HG03571 (cell line): ENCODE measurements at regions not wholly inside any gene's neighbourhood (a gene's known extent, or its start where the extent isn't known, plus 50 kb on each side); places are given as distances from the start of the nearest gene placed in this dataset.
"Not testable (repeated sequence)": the region's sequence is repeated elsewhere in the genome, so short reads cannot be mapped to it uniquely, and the experiment has no call there.

Source experiments
- ATAC-seq: cut with Tn5 transposase; IDR thresholded peaks from one replicate; pipeline ENCODE4 v1.9.1; 2021; ENCODE audit not compliant: unreplicated experiment

DNA sequence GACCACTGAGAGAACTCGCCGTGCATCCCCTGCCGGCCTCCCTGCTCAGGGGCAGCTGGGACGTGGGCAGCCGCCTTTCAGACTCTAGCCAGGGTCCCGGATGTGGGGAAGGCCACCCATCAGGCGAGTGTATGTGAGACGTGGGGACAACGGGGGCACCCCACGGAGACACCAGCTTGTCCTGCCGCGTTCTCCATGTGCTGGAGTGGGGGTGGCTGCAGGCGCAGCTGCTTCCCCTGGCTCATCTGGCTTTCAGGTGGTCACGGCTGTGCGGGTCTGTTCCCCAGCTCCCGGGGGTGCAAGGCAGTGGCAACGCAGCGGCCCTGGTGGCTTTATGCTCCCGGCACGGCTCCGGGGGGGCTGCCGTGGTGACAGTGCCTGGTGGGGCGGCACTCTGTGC is 4427.5 kb upstream of the TPTE start:
- not testable (repeated sequence) for ATAC-seq

DNA sequence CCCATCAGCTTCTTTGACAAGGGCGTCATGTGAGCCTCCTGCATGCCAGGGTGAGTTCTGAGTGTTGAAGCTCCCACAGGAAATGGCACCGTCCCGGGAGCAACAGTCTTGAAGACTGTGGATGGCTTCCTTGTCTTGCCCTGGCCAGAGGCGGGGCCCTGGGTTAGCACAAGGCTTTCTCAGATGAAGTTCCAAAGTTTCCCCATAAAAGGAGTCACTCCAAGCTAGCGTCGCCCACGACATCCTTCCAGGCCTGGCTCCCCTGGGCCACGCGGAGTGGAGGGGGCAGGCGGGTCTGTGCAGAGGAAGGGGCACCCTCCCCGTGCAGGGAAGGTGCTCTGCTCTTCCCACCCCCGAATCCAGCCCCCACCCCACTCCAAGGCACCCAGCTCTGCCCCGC is 4426.1 kb upstream of the TPTE start:
- ATAC-seq, result not testable (repeated sequence)

DNA sequence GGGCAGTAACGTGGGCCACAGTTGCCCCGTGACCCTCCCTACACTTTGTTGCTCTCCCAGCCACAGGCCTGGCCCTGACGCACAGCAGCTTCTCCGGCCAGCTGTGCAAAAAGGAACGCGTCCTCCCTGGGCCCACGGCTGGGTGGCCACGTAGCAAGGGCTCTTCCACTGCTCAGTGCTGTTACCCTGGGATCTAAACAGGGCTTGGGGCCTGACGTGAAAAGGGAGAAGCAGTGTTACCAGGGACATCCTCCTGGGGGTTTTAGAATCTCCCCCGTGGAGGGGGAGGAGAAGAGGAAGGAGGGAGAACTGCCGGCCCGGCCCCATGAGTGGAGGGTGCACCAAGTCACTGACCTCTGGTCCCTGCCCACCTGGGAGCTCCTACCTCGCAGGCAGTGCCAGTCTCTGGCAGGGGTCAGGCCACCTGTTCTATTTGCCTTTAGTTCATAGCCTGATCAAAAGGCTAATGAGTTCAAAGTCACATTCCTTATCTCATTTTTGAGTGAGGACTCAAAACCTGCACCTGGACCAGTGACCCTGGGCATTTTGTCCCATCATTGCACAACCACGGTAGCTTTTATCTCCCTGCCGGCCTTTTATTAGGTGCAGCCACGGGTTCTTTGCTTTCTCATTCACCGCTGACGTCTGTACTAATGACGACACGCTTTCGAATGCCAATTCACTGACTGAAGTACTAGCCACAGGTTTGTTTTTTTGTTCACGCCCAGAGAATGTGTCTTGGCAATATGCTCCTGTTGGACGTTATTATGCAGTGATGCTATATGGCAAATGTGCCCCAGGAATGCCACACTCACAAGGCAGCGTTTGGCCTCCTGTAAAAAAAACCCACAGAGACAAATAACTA is 4424.6 kb upstream of the TPTE start:
- ATAC-seq, result not testable (repeated sequence)

DNA sequence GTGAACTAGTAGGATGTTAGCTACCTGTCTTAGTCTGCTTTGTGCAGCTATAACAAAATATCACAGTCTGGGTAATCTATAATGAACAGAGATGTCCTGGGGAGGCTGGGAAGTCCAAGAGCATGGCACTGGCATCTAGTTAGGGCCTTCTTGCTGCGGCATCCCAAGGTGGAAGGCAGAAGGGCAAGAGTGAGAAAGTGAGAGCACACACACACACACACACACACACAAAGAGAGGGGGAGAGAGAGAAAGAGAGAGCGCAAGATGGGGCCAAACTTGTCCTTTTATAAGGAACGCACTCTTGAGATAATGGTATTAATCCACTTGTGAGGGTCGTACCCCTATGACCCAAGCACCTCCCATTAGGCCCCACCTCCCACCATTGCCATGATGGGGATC is 4423.6 kb upstream of the TPTE start:
- not testable (repeated sequence) for ATAC-seq

DNA sequence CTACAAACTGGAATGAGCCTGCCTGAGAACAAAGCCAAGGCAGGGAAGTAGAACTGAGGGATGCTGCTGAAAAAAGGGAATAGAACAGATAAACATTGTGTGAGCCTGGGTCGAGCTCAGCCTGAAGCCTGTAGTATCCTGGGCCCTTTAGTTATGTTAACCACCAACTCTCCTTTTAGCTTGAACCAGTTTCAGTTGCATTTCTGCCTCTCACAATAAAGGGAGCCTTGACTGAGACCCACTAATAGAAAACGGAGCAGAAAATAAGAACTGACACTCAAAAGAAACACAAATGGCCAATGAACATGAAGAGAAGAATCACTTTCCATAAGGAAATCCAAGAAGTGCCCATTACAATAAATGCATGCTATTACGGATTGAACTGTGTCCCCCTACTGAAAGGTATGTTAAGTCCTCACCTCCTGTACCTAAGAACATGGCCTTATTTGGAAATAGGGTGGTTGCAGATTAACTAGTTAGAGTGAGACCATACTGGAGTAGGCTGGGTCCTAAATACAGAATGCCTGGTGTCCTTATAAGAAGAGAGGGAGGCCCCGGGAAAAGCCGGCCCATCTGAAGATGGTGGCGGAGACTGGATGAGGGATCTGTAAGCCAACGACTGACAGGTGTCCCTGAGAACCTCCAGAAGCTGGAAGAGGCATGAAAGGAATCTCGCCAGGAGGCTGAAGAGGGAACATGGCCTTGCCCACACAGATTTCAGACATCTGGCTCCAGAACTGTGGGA is 4423.0 kb upstream of the TPTE start:
- peak; percentile 61 for ATAC-seq

DNA sequence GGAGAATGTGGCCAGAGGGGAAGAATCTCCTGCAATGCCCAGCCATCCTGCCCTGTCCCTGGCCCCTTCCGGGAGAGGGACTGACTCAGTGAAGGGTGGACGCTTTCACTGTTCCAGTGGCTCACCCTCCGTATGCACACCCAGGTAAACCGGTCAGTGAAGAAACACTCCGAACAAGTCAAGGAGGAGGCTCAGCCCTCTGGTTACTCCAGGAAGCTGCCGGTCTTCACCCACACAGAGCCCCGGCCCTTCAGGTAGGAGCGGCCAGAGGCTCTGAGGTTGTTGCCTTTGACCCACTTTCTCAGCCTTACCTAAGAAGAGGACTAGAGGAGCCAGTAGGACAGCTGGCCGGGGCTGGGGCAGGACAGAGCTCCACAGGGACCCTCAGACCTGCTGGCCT is 4419.8 kb upstream of the TPTE start:
- not testable (repeated sequence) for ATAC-seq

DNA sequence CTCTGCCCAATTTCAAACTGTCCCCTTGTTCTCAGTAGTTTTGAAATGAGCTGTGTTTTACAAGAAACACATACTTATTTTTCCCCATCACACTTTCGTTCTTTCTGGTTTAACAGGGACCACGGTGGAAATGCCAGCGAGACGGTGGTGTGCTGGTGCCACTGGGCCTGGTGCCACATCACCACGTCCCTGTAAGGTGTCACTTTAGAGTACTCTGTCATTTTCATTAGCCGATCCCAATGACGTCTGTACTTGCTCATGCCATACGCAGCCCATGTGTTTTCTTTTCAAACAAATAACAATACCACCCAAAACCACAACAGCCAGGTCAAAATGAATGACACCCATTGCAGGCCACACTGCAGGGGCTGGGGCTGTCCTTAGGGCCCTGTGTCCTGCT is 4416.8 kb upstream of the TPTE start:
- ATAC-seq, result not testable (repeated sequence)

DNA sequence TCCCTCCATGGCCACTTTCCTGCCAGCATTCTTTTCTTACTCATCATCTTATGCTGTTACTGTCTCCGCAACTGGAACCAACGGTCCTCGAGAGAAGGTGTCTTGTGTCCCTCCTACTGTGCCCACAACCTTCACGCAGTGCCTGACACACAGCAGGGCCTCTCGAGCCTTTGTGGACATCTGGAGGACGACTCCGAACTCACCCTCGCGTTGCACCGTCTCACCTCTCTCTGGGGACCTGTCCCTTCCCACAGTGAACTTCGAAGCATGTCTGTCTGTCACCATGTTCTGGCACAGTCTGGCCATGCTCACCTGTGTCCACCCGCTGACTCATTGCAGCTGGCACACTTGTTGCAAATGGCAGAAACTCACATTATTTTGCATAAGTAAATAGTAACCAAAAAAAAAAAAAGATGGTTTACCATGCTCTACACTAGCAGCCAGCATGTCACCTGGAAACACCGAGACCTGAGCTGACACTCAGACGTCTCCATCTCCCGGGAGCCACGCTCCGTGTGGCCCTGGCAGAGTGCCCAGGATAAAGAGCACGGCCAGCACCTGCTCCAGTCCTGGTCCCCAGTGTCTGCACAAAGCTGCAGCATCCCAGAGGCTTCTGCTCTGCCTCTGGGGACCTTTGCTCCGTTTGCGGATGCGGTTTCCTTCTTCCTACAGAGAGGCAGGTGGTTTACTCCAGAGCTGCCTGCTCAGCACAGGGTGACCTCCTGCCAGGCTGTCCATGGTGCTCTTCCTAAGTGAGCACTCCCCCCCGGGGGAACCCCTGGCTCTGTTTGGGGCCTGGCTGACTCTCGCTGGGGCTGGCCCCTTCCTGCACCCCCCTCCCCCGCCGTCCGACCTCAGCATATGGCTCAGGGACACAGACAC is 4414.5 kb upstream of the TPTE start:
- ATAC-seq, result not testable (repeated sequence)

DNA sequence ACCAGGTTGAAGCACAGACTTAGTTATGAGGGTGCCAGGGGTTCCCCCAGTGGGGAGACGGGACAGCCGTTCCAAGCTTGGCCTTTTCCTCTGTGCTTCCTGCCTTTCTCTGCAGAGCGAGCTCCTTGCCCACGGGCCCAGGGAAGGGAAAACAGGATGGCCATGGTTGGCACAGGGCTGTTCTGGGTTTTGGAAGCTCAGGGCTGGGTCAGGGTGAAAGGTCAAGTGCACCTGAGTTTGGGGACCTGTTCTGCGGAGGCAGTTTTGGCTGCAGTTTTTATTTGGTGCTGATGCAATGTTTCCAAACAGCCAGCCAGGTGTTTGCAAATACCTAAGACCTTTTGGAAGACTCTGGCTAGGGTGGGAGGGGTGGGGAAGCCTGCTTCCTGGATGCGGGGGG is 4412.5 kb upstream of the TPTE start:
- ATAC-seq, result not testable (repeated sequence)

DNA sequence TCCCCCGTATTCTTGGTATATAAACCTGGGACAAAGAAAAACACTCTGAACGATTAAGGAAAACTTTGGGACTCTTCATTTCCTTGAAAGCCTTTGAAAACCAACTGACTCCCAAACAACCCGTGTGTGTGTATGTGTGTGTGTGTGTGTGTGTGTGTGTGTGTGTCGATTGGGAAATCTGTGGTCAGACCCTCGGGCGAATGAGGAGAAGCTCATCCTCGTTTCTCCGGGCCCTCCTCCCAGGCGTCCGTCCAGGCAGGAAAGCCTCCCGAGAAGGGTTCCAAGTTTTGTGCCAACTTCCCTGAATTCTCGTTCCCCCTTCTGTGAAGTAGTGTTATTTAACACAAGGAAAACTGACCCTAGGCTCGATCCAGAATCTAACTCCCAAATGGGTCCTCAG is 4411.6 kb upstream of the TPTE start:
- not testable (repeated sequence) for ATAC-seq

DNA sequence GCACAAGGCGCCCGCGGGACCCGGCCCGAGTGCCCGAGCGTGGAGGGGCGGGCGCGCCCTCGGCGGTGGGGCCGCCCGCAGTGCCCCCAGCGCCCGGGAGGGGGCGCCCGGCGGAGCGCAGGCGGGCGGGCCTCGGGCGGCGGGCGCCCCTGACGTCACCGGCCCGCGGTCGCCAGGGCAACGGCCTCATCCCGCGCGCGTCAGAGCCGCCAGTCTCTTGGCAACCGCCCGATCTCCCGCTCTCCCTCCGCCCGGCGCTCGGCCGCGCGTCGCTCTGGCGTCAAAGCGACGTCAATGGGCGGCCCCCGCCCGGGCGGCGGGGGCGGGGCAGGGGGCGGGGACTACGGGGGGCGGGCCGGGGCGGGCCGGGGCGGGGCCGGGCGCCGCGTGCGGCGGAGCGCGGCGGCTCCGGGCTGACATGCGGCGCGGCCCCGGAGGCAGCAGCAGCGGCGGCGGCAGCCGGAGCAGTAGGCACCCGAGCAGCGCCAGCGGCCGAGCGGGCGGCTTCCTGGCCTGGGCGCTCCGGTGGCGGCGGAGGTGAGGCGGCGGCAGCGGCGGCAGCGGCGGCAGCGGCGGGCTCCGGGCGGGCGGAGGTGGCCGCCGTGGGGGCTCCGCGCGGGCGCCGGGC is 4410.6 kb upstream of the TPTE start:
- ATAC-seq, result peak; percentile 73

DNA sequence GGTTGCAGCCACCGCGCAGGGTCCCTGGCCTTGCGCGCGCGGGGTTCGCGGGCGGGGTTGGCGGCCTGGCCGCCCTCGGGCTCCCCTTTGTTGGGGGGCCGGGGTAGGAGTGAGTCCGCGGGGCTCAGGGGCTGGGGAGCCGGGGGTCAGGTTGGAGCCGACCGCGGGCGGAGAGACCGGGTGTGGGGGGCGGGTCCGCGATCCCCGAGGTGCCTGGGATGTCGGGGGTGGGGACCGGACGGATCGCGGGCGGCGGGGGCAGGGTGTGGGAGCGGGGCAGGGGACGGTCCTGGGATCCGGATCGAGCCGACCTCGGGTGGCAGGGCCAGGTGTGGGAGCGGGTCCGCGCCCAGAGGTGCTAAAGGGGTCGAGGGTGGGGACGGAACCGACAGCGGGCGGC is 4410.0 kb upstream of the TPTE start:
- peak; percentile 6 for ATAC-seq

DNA sequence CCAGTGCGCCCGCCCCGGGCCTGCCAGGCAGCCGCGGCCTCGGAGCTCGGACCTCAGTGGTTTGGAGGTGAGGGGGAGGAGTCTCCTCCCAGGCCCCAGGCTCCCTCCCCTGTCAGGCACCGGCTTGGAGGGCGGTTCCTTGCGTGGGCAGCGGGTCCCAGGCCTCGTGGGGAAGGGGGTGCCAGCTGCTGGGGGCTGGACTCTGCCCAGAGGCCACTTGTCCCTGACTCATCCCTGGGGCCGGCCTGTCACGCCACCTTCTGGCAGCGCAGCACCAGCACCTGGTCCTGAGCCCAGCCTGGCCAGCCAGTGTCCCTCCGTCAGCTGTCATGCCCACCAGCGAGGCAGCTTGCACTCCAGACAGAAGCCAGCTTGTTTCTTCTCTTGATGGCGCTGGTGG is 4403.0 kb upstream of the TPTE start:
- ATAC-seq, result not testable (repeated sequence)

DNA sequence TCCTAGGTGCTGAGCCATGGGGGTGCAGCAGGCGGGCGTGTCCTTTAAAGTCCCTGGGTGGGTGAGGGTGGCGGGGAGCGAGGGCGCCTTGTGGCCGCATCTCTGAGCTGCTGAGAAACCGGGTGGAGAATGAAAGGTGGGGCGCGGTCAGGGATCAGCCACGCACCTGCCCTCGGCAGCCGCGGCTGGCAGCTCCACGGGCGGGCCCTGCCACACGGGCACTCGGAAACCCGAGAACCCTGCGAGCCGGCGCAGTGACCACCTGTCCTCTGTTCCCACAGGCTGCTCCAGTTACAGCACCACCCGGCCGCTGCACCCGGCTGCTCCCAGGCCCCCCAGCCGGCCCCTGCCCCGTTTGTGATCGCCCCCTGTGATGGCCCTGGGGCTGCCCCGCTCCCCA is 4400.5 kb upstream of the TPTE start:
- ATAC-seq, result not testable (repeated sequence)

DNA sequence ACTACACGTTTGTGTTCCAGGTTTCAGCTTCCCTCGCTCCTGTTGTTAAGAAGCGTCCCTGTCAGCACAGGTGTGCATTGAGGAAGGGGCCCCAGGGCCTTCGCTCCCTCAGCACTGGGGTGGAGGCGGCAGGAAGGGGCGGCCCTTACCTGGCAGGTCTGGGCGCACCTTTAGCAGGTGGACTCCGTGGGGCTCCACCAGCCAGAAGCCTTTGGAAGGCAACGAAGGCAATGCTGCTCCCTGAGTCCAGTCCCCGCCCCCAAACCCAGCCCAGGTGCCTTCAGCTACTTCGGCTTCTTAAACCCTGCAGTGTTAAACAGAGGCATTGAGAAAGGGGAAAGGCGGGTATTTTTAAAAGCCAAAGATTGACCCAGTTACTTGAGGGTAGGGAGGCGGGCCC is 4398.8 kb upstream of the TPTE start:
- ATAC-seq, result not testable (repeated sequence)

DNA sequence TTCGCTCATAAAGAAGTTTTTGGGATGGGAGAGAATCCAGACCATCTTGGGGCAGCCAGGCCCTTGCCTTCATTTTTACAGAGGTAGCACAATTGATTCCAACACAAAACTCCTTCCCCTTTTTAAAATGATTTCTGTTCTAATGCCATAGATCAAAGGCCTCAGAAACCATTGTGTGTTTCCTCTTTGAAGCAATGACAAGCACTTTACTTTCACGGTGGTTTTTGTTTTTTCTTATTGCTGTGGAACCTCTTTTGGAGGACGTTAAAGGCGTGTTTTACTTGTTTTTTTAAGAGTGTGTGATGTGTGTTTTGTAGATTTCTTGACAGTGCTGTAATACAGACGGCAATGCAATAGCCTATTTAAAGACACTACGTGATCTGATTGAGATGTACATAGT is 4398.2 kb upstream of the TPTE start:
- ATAC-seq, result not testable (repeated sequence)

DNA sequence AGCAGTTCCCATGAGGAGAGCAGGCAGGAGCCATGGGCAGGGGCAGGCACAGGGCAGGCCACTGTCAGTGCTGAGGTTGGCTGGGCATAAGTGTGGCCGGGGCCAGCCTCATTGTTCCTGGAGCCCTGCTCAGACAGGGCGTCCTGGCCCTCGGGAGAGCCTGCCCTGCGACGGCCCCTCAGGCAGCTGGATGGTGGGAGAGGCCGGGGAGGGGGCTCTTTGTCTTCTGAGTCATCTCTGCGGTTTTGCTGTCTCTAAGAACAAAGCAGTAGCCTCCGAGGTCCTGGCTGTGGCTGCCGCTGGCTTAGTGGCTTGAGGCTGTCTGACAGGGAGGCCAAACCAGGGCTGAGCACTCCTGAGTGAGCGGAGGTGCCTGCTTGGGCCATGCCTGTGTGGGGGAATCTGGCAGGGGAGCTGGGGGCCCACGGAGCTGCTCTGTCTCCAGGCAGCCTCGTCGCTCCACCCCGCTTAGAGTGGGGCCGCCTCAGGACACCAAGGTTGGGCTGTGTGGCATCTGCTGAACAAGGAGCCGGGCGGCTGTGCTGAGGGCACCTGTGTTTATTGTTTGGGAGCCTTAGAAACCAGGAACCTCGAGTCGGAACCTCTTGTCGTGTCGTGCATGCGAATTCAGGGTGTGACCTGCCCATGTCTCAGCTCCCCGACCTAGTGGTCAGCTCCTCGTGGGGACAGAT is 4395.7 kb upstream of the TPTE start:
- not testable (repeated sequence) for ATAC-seq

DNA sequence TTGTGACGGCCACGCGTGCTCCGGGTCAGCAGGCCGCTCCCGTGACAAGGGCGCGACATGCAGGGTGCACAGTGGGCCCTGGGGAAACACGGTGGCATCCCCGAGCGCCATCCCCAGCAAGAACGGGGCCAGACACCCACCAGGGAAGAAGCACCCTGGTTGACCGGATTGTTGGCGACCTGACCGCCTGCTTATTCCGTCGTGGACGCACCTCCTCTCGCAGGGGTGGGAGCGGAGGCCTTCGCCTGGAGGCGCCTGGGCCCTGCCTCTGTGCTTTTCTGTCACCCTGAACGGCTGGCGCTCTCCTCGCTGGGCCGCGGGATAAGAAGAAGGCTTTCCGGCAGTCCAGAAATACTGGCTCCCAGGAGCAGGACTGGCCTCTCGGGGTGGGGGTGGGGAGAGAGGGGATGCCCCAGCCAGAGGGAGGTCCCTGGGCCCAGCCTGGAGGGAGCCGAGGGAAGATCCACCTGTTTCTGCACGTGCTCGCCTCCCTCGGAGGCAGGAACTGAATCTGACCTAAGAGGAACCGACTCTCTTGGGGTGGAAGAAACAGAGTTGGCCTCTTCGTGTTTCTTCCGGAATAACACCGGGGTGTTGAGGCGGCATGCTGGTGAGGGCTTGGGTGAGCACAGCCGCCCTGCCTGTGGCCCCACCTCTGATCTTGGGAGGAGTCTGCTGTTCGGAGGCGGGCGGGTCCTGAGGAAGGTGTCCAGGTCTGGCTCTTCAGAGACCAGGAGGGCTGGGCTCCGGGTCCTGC is 4394.2 kb upstream of the TPTE start:
- not testable (repeated sequence) for ATAC-seq

DNA sequence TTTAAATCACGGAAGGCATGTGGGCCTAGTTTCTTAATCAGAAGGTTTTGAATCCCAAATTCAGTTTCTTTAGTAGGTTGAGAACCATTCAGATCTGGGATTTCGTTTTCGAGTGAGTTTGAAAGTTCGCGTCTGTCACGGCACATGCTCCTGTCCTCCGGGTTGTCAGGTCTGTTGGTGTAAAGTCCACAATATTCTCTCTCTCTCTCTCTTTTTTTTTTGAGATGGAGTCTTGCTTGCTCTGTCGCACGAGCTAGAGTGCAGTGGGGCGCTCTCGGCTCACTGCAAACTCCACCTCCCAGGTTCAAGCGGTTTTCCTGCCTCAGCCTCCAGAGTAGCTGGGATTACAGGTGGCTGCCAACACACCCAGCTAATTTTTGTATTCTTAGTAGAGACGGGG is 4390.6 kb upstream of the TPTE start:
- not testable (repeated sequence) for ATAC-seq
